Smooth muscle cell (in vitro differentiated cells): ENCODE measurements at regions not wholly inside any gene's neighbourhood (a gene's known extent, or its start where the extent isn't known, plus 50 kb on each side); places are given as distances from the start of the nearest gene placed in this dataset.

ENCODE experiments used
- DNase-seq: peaks from one replicate; lab custom pipeline; 2025; ENCODE audit not compliant: unreplicated experiment; lab: John Stamatoyannopoulos, UW
- H2AFZ ChIP-seq: fragments of 200-600 bp; sonication (generic); 2 replicates; pipeline ENCODE4 v1.6.0; 2016; ENCODE audit warnings: antibody characterized with exemption, low read depth, mild to moderate bottlenecking
- H3F3A ChIP-seq: fragments of 200-600 bp; sonication (generic); 2 replicates; pipeline ENCODE4 v1.6.0; 2017; ENCODE audit warnings: antibody characterized with exemption, low read depth
- H3K27ac ChIP-seq: fragments of 200-600 bp; sonication (generic); 2 replicates; pipeline ENCODE4 v1.5.1; 2016; ENCODE audit warnings: low read depth, mild to moderate bottlenecking
- H3K27me3 ChIP-seq: fragments of 200-600 bp; sonication (generic); 2 replicates; pipeline ENCODE4 v1.6.1; 2016; ENCODE audit warnings: low read depth, mild to moderate bottlenecking
- H3K36me3 ChIP-seq: fragments of 200-600 bp; sonication (generic); 2 replicates; pipeline ENCODE4 v1.5.1; 2016; ENCODE audit warnings: low read depth
- H3K4me1 ChIP-seq: fragments of 200-600 bp; sonication (generic); 2 replicates; pipeline ENCODE4 v1.5.1; 2016; ENCODE audit warnings: low read depth
- H3K4me2 ChIP-seq: fragments of 200-600 bp; sonication (generic); 2 replicates; pipeline ENCODE4 v1.6.0; 2016; ENCODE audit warnings: mild to moderate bottlenecking
- H3K4me3 ChIP-seq: fragments of 200-600 bp; sonication (generic); 2 replicates; pipeline ENCODE4 v1.5.1; 2016; ENCODE audit warnings: mild to moderate bottlenecking
- H3K79me2 ChIP-seq: fragments of 200-600 bp; sonication (generic); 2 replicates; pipeline ENCODE4 v1.6.0; 2016; ENCODE audit warnings: low read depth, mild to moderate bottlenecking
- H3K9ac ChIP-seq: fragments of 200-600 bp; sonication (generic); 2 replicates; pipeline ENCODE4 v1.6.0; 2016; ENCODE audit warnings: low read depth
- H3K9me3 ChIP-seq: fragments of 200-600 bp; sonication (generic); replicated peaks from 2 replicates; pipeline ENCODE4 v1.5.1; 2016; ENCODE audit warnings: low read depth
- H4K20me1 ChIP-seq: fragments of 200-600 bp; sonication (generic); 2 replicates; pipeline ENCODE4 v1.6.0; 2016; ENCODE audit warnings: low read depth
- WGBS: methylation state at CpG from one replicate; pipeline ENCODE4 v1.1.7; 2016; ENCODE audit warnings: low lambda C conversion rate; 5-methylcytosine and 5-hydroxymethylcytosine counted together
- TF ChIP-seq, protein P1 (sequence below): fragments of 200-600 bp; sonication (generic); IDR thresholded peaks from 2 replicates; pipeline ENCODE4 v1.5.1; 2017; ENCODE audit warnings: borderline replicate concordance, mild to moderate bottlenecking, antibody characterized with exemption; ENCODE audit not compliant: insufficient read depth, poor library complexity, severe bottlenecking

DNA sequence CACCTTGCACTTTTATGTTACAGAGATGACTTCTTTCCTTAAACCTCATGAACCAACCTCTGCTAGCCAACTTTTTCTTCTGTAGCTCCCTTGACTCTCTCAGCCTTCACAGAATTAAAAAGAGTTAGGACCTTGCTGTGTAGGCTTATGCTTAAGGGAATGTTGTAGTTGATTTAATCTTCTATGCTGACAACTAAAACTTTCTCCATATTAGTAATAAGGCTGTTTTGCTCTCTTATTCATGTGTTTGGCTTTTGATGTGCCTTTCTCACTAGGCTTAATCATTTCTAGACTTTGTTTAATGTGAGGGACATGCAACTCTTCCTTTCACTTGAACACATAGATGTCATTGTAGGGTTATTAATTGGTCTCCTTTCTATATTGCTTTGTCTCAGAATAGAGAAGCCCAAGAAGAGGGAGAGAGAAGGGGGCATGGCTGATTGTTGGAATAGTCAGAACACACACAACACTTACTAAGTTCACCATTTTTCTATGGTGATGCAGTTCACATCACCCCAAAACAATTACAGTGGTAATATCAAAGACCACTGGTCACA, 509.5 kb downstream of the UQCRFS1 start:
- Histone ChIP-seq H3F3A (no peaks in the 10 kb centered on the region), H3K27me3 (no peaks in the 10 kb centered on the region), H3K9ac (no peak overlapping the region), H4K20me1 (no peaks in the 10 kb centered on the region), H3K79me2 (no peaks in the 10 kb centered on the region), H3K4me3 (no peak overlapping the region), H3K9me3 (no peaks in the 10 kb centered on the region), H3K4me2 (no peak overlapping the region), H3K27ac (no peak overlapping the region), H2AFZ (no peak overlapping the region), H3K4me1 (peaks cover 5% of the 10 kb centered on the region), H3K36me3 (no peaks in the 10 kb centered on the region)
- TF ChIP-seq, protein P1, sequence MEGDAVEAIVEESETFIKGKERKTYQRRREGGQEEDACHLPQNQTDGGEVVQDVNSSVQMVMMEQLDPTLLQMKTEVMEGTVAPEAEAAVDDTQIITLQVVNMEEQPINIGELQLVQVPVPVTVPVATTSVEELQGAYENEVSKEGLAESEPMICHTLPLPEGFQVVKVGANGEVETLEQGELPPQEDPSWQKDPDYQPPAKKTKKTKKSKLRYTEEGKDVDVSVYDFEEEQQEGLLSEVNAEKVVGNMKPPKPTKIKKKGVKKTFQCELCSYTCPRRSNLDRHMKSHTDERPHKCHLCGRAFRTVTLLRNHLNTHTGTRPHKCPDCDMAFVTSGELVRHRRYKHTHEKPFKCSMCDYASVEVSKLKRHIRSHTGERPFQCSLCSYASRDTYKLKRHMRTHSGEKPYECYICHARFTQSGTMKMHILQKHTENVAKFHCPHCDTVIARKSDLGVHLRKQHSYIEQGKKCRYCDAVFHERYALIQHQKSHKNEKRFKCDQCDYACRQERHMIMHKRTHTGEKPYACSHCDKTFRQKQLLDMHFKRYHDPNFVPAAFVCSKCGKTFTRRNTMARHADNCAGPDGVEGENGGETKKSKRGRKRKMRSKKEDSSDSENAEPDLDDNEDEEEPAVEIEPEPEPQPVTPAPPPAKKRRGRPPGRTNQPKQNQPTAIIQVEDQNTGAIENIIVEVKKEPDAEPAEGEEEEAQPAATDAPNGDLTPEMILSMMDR = no peak
- DNase-seq = no peak

DNA sequence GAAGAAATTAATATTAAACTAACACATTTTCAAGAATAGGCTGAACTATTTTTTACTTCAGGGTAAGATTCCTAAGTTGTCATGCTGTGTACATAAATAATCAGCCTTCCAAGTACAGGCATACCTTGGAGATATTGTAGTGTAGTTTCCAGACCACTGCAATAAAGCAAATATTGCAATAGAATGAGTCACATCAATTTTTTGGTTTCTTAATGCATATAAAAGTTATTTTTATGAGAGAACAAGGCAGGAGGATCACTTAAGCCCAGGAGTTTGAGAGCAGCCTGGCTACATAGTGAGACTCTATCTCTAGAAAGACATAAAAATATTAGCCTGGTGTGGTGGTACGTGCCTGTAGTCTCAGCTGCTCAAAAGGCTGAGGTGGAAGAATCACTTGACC, 511.5 kb downstream of the UQCRFS1 start:
- H4K20me1 ChIP-seq = no peaks in the 10 kb centered on the region
- H2AFZ ChIP-seq = no peak overlapping the region
- H3K36me3 ChIP-seq = no peaks in the 10 kb centered on the region
- 83% methylated on average over 1 of the region's 1 CpG for WGBS
- TF ChIP-seq, protein P1 = no peak
- H3K4me3 ChIP-seq = no peak overlapping the region
- H3K4me1 ChIP-seq = peaks cover 5% of the 10 kb centered on the region
- no peaks in the 10 kb centered on the region for H3F3A ChIP-seq
- no peak overlapping the region for H3K27ac ChIP-seq
- no peaks in the 10 kb centered on the region for H3K27me3 ChIP-seq
- no peak overlapping the region for H3K4me2 ChIP-seq
- H3K79me2 ChIP-seq = no peaks in the 10 kb centered on the region
- no peak for DNase-seq
- no peaks in the 10 kb centered on the region for H3K9me3 ChIP-seq
- H3K9ac ChIP-seq = no peak overlapping the region

DNA sequence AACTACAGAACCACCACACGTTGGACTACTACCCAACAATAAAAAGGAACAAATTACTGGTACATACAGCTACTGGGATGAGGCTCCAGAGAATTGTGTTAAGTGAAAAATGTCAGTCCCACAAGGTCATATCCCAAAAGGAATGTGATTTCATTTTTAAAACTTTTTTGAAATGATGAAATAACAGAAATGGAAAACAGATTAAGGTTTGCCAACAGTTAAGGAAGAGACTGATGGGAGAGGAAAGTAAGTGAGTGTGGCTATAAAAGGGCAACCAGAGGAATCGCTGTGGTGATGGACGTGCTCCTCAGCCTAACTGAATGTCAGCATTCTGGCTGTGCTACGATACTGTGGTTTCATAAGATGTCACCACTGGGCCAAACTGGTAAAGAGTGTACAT, 512.8 kb downstream of the UQCRFS1 start:
- Histone ChIP-seq H3K27me3 (no peaks in the 10 kb centered on the region), H3K4me1 (peaks cover 5% of the 10 kb centered on the region), H2AFZ (no peak overlapping the region), H3F3A (no peaks in the 10 kb centered on the region), H3K4me2 (no peak overlapping the region), H3K9ac (no peak overlapping the region), H3K27ac (no peak overlapping the region), H3K9me3 (no peaks in the 10 kb centered on the region), H4K20me1 (no peaks in the 10 kb centered on the region), H3K36me3 (no peaks in the 10 kb centered on the region), H3K4me3 (no peak overlapping the region), H3K79me2 (no peaks in the 10 kb centered on the region)
- no peak for DNase-seq
- TF ChIP-seq, protein P1 = no peak
- 83% methylated on average over 4 of the region's 4 CpGs for WGBS

- DNase-seq = no peak
- Histone ChIP-seq H3K27me3 (no peaks in the 10 kb centered on the region), H3K9me3 (no peaks in the 10 kb centered on the region), H3K4me2 (no peak overlapping the region), H3K4me1 (no peaks in the 10 kb centered on the region), H3K27ac (no peak overlapping the region), H2AFZ (no peak overlapping the region), H3K9ac (no peak overlapping the region), H3K4me3 (no peak overlapping the region), H3F3A (no peaks in the 10 kb centered on the region), H3K79me2 (no peaks in the 10 kb centered on the region), H4K20me1 (no peaks in the 10 kb centered on the region), H3K36me3 (no peaks in the 10 kb centered on the region)
- WGBS = 83% methylated on average over 1 of the region's 1 CpG
- TF ChIP-seq, protein P1 = no peak
These were observed 515.6 kb downstream of the UQCRFS1 start for GRCh38 chr19:28697308-28697707.
